ENCODE measurements at regions not wholly inside any gene's neighbourhood (a gene's known extent, or its start where the extent isn't known, plus 50 kb on each side); places are given as distances from the start of the nearest gene placed in this dataset.

GRCh38 chr3:104004956-104005355 lies 1361.8 kb upstream of the ALCAM start:
- TF ChIP-seq CTCF (IDR thresholded peaks at IDR 0.05; ENCODE audit: poor library complexity) (no peak), EZH2phosphoT487 (IDR thresholded peaks at IDR 0.05; ENCODE audit: low read depth, severe bottlenecking, unreplicated experiment) (no peak), EZH2 (IDR thresholded peaks at IDR 0.05; ENCODE audit: borderline replicate concordance) (no peak)
